ENCODE measurements at regions not wholly inside any gene's neighbourhood (a gene's known extent, or its start where the extent isn't known, plus 50 kb on each side); places are given as distances from the start of the nearest gene placed in this dataset.

GRCh38 chr18:22340331-22340730 lies 77.4 kb downstream of the CTAGE1 start:
- H3K4me3 Mint-ChIP-seq, result no peak overlapping the region
- no peak overlapping the region for H3K27ac Mint-ChIP-seq

GRCh38 chr18:22339913-22340312 lies 77.8 kb downstream of the CTAGE1 start:
- peaks cover 56% of the 10 kb centered on the region for H3K4me1 Mint-ChIP-seq
- DNase-seq, result no peak
- H3K9me3 Mint-ChIP-seq, result no peaks in the 10 kb centered on the region
- no peaks in the 10 kb centered on the region for H3K36me3 Mint-ChIP-seq (ENCODE audit: low read depth)
- H3K27ac Mint-ChIP-seq, result no peak overlapping the region
- no peak overlapping the region for H3K4me3 Mint-ChIP-seq
- no peaks in the 10 kb centered on the region for H3K27me3 Mint-ChIP-seq
- ATAC-seq, result no peak

More at GRCh38 chr18:22340331-22340730, 77.4 kb downstream of the CTAGE1 start:
- no peaks in the 10 kb centered on the region for H3K9me3 Mint-ChIP-seq
- no peak for DNase-seq
- ATAC-seq, result no peak
- peaks cover 60% of the 10 kb centered on the region for H3K4me1 Mint-ChIP-seq
- no peaks in the 10 kb centered on the region for H3K36me3 Mint-ChIP-seq (ENCODE audit: low read depth)
- peaks cover under 1% of the 10 kb centered on the region for H3K27me3 Mint-ChIP-seq

DNA sequence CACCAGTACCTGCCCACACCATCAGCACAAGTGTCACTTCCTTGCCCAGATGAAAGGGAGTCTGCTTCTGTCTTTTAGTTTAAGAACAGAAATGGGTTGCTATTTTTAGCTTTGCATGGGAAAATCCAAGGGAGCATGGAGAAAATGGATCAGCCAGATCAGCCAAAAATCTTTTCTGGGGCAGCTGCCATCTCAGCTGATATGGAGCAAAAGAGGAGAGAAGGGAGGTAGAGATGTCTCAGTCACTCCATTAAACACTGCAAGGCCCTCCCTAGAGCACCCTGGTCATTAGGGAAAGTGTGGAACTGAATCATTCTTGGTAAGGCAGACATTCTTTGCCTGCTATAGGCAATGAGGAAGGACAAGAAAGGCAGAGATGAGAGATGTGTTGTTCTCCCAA lies 79.9 kb downstream of the CTAGE1 start:
- Mint-ChIP-seq H3K27ac (no peak overlapping the region), H3K27me3 (no peaks in the 10 kb centered on the region), H3K4me3 (no peak overlapping the region), H3K4me1 (peaks cover 35% of the 10 kb centered on the region), H3K9me3 (no peaks in the 10 kb centered on the region), H3K36me3 (ENCODE audit: low read depth) (no peaks in the 10 kb centered on the region)
- no peak for DNase-seq
- no peak for ATAC-seq

DNA sequence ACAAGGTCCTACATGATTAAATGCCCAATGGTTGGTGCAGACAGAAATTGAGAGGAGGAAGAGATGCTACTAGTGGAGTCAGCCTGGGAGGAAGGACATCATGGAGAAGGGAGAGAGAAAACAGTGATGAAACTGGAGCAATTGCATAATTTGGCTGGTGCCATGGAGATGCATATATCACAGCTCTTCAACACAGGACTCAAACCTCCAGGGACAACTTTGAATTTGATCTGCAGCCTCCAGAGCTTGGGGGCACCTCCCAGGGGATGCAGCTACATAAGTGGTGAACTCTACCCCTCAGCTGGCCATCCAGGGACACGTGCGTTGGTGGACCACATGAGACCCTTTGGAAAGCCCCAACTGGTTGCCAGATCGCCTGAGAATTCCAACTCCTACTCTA lies 80.4 kb downstream of the CTAGE1 start:
- H3K36me3 Mint-ChIP-seq (ENCODE audit: low read depth), result no peaks in the 10 kb centered on the region
- DNase-seq, result no peak
- H3K4me3 Mint-ChIP-seq, result no peak overlapping the region
- peaks cover 32% of the 10 kb centered on the region for H3K4me1 Mint-ChIP-seq
- no peaks in the 10 kb centered on the region for H3K9me3 Mint-ChIP-seq
- no peak overlapping the region for H3K27ac Mint-ChIP-seq
- H3K27me3 Mint-ChIP-seq, result no peaks in the 10 kb centered on the region
- no peak for ATAC-seq

GRCh38 chr18:22336406-22336805 lies 81.3 kb downstream of the CTAGE1 start:
- H3K36me3 Mint-ChIP-seq (ENCODE audit: low read depth), result no peaks in the 10 kb centered on the region
- peaks cover 27% of the 10 kb centered on the region for H3K4me1 Mint-ChIP-seq
- H3K9me3 Mint-ChIP-seq, result no peaks in the 10 kb centered on the region
- H3K27ac Mint-ChIP-seq, result no peak overlapping the region
- ATAC-seq (no peak), DNase-seq (no peak)
- no peak overlapping the region for H3K4me3 Mint-ChIP-seq
- no peaks in the 10 kb centered on the region for H3K27me3 Mint-ChIP-seq

GRCh38 chr18:22335731-22336198 lies 82.0 kb downstream of the CTAGE1 start:
- Mint-ChIP-seq H3K4me3 (no peak overlapping the region), H3K27ac (no peak overlapping the region), H3K27me3 (no peaks in the 10 kb centered on the region), H3K9me3 (no peaks in the 10 kb centered on the region), H3K4me1 (peaks cover 24% of the 10 kb centered on the region), H3K36me3 (ENCODE audit: low read depth) (no peaks in the 10 kb centered on the region)
- ATAC-seq (no peak), DNase-seq (no peak)

- peaks cover 21% of the 10 kb centered on the region for H3K4me1 Mint-ChIP-seq
- no peak for ATAC-seq
- H3K9me3 Mint-ChIP-seq, result no peaks in the 10 kb centered on the region
- H3K27ac Mint-ChIP-seq, result no peak overlapping the region
- DNase-seq, result no peak
- no peaks in the 10 kb centered on the region for H3K36me3 Mint-ChIP-seq (ENCODE audit: low read depth)
- H3K27me3 Mint-ChIP-seq, result no peaks in the 10 kb centered on the region
- H3K4me3 Mint-ChIP-seq, result no peak overlapping the region
Measured at GRCh38 chr18:22334567-22334966, 83.1 kb downstream of the CTAGE1 start.

- Mint-ChIP-seq H3K27me3 (no peaks in the 10 kb centered on the region), H3K9me3 (peaks cover 4% of the 10 kb centered on the region)
Measured at GRCh38 chr18:22332590-22332989, 85.1 kb downstream of the CTAGE1 start.

DNA sequence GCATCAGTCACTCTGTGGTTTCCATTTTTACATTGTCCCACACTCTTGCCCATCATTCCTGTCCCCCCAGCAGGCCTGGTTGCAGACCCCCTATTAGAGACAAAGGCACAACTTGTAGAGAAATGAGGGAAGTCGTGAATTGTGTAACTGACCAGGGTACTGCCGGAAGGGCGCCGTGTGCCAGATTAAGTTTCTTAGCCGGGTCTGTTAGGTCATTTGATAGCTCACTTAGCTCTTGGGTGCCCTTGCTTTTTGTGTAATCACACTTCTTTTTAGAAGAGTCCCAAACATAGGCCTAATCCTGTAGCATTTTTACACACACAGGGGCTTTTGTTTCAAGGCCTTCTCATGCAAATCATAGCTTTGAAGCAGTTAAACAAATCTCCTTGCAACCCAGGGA lies 87.2 kb downstream of the CTAGE1 start:
- ATAC-seq (no peak), DNase-seq (no peak)
- Mint-ChIP-seq H3K9me3 (peaks cover 4% of the 10 kb centered on the region), H3K36me3 (ENCODE audit: low read depth) (no peaks in the 10 kb centered on the region), H3K4me3 (no peak overlapping the region), H3K27me3 (no peaks in the 10 kb centered on the region), H3K27ac (no peak overlapping the region), H3K4me1 (peaks cover under 1% of the 10 kb centered on the region)

More at GRCh38 chr18:22332590-22332989, 85.1 kb downstream of the CTAGE1 start:
- Mint-ChIP-seq H3K4me1 (peaks cover 9% of the 10 kb centered on the region), H3K4me3 (no peak overlapping the region), H3K36me3 (ENCODE audit: low read depth) (no peaks in the 10 kb centered on the region), H3K27ac (no peak overlapping the region)
- ATAC-seq (no peak), DNase-seq (no peak)

- Mint-ChIP-seq H3K4me3 (no peak overlapping the region), H3K4me1 (peaks cover 2% of the 10 kb centered on the region)
- ATAC-seq, result no peak
Measured at GRCh38 chr18:22325396-22325795, 92.3 kb downstream of the CTAGE1 start.

GRCh38 chr18:22324191-22325131 lies 93.3 kb downstream of the CTAGE1 start:
- DNase-seq, result no peak
- Mint-ChIP-seq H3K9me3 (peaks cover 4% of the 10 kb centered on the region), H3K27me3 (no peaks in the 10 kb centered on the region), H3K36me3 (ENCODE audit: low read depth) (no peaks in the 10 kb centered on the region), H3K4me1 (peaks cover 2% of the 10 kb centered on the region), H3K4me3 (peak overlapping the region; percentile 13), H3K27ac (no peak overlapping the region)
- peak; percentile 33 for ATAC-seq

More at GRCh38 chr18:22325396-22325795, 92.3 kb downstream of the CTAGE1 start:
- no peak overlapping the region for H3K27ac Mint-ChIP-seq
- no peak for DNase-seq
- H3K36me3 Mint-ChIP-seq (ENCODE audit: low read depth), result no peaks in the 10 kb centered on the region
- H3K9me3 Mint-ChIP-seq, result peaks cover 4% of the 10 kb centered on the region
- H3K27me3 Mint-ChIP-seq, result no peaks in the 10 kb centered on the region

GRCh38 chr18:22322243-22322691 lies 95.4 kb downstream of the CTAGE1 start:
- no peaks in the 10 kb centered on the region for H3K27me3 Mint-ChIP-seq
- no peak for ATAC-seq
- no peaks in the 10 kb centered on the region for H3K36me3 Mint-ChIP-seq (ENCODE audit: low read depth)
- no peaks in the 10 kb centered on the region for H3K9me3 Mint-ChIP-seq
- H3K4me1 Mint-ChIP-seq, result peaks cover 2% of the 10 kb centered on the region
- no peak overlapping the region for H3K27ac Mint-ChIP-seq
- no peak for DNase-seq
- H3K4me3 Mint-ChIP-seq, result no peak overlapping the region

DNA sequence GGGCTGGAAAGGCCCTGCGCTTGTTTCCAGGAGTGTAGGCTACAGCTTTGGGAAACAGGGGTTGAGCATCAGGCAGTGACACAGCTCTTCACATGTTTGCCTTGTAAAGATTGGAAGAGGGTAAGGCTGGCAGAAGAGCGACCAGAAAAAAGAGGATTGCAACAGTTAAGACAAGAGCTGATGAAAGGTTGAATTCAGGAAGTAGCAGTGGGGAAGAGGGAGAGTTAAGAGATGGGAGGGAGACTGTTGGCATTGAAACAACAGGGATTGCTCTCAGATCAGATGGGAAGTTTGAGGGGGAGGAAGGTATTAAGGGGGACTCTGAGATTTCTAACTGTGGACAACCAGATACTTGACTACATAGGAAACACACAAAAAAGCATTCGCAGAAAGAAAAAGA lies 96.9 kb downstream of the CTAGE1 start:
- Mint-ChIP-seq H3K9me3 (no peaks in the 10 kb centered on the region), H3K4me3 (no peak overlapping the region), H3K4me1 (peaks cover 2% of the 10 kb centered on the region), H3K36me3 (ENCODE audit: low read depth) (no peaks in the 10 kb centered on the region), H3K27ac (no peak overlapping the region), H3K27me3 (no peaks in the 10 kb centered on the region)
- no peak for DNase-seq
- no peak for ATAC-seq

DNA sequence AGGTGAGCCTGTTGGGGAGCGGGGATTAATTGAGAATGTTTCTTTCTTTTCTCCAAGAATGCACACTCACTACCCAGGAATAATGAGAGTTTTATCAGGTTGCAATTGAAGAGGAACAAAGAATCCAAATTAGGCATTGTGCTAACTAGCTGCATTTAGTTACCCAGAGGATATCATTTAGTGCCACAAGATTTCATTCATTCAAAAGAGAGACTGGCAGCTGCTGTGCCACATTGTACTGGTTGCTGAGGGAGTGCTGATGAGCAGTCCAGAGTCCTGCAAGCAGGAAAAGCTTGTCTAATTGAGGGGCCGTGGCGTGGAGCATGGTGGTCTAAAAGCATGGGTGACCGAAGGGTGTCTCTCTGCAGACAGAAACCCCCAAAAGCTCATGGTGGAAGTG lies 97.6 kb downstream of the CTAGE1 start:
- no peak overlapping the region for H3K27ac Mint-ChIP-seq
- H3K27me3 Mint-ChIP-seq, result no peaks in the 10 kb centered on the region
- no peak for ATAC-seq
- no peaks in the 10 kb centered on the region for H3K9me3 Mint-ChIP-seq
- no peaks in the 10 kb centered on the region for H3K36me3 Mint-ChIP-seq (ENCODE audit: low read depth)
- no peak overlapping the region for H3K4me3 Mint-ChIP-seq
- no peak for DNase-seq
- H3K4me1 Mint-ChIP-seq, result no peaks in the 10 kb centered on the region

DNA sequence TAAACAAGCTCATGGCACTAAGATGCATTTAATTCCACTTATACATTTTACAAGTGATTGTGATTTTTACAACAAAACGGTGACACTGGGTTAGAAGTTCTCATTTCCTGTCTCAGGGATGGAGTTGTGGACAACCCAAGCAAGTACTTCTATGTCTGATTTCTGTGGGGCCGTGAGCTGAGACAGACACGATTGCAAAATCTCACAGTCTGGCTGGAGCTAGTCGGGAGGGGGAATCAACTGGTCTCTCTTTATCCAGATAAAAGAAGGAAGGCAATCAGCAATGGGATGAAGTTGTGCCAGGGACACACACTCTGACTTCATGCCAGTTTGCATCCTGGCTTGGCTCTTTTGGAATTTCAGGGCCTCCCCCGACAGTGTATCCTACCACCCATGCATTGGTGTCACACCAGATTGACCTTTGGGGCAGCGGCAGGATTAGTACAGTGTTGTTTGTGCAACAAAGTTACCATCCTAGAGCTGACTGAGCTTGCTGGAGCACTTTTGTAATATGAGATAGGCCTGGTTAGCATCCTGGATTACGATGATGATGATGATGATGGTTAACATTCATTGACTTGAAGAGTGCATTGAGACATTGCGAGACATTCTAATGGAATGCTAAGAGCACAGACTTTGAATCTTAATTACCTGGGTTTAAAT lies 98.8 kb downstream of the CTAGE1 start:
- no peak overlapping the region for H3K4me3 Mint-ChIP-seq
- H3K27ac Mint-ChIP-seq, result no peak overlapping the region
- H3K36me3 Mint-ChIP-seq (ENCODE audit: low read depth), result no peaks in the 10 kb centered on the region
- H3K4me1 Mint-ChIP-seq, result no peaks in the 10 kb centered on the region
- no peaks in the 10 kb centered on the region for H3K27me3 Mint-ChIP-seq
- DNase-seq (no peak), ATAC-seq (no peak)
- H3K9me3 Mint-ChIP-seq, result no peaks in the 10 kb centered on the region

All from activated naive CD8-positive, alpha-beta T cell treated with anti-CD3 and anti-CD28 coated beads, Interleukin-2, amount 50 U/mL, for 24 hours (primary cell).